ENCODE measurements at regions not wholly inside any gene's neighbourhood (a gene's known extent, or its start where the extent isn't known, plus 50 kb on each side); places are given as distances from the start of the nearest gene placed in this dataset.

DNA sequence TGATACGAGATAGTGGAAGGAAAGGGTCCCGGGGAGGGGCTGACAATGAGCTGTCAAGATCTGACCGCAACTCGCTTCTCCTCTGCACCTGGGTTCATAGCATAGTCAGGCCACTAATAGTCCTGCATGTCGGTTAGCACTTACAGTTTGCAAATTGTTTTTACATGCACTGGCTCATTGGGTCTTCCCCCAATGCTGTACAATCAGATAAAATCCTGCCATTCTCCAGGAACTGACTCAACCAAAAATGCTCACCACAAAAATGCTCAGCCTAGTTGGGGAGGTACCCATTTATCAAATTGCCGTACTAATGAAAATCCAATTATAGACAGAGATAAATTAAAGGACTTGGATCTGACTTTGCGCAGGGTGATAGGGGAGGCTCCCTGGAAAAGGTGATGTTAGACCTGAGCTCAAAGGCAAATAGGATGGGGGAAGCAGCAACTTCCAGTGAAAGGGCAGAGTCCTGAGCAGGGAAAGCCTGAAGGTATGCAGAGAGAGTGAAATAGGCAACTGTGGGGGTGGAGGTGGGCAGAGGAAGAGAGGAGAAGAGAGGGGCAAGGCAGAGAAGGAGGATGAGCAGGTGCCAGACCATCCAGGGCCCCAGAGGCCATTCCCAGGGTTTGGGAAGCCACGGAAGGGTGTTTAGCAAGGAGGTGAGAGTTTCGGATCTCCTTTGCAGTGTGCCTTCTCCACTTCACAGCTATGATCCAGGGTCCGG, 326.1 kb upstream of the TSHZ3 start:
- TF ChIP-seq CTCF (IDR thresholded peaks at IDR 0.05) = no peak
- no peak for TF ChIP-seq YY1 (IDR thresholded peaks at IDR 0.05; ENCODE audit: low read depth)
- no peak for TF ChIP-seq JUND (IDR thresholded peaks at IDR 0.05)
- TF ChIP-seq FOXJ3 (CRISPR knock-in tag; IDR thresholded peaks at IDR 0.05) = no peak
- TF ChIP-seq RFX5 (IDR thresholded peaks at IDR 0.05; ENCODE audit: low read length) = no peak

All from SK-N-SH (cell line).